Natural killer cell (primary cell): ENCODE measurements at regions not wholly inside any gene's neighbourhood (a gene's known extent, or its start where the extent isn't known, plus 50 kb on each side); places are given as distances from the start of the nearest gene placed in this dataset.

Source experiments
- ATAC-seq, 3 donors: fragments of 150-1000 bp in 2 of 3; fragments of 200-7000 bp in 1 of 3; cut with Tn5 transposase; 1 replicate in 1 of 3; 2 replicates in 2 of 3; pipeline ENCODE4 v1.10.0; 2021; ENCODE audit warnings: mild to moderate bottlenecking in 2 of 3, moderate library complexity in 2 of 3
- DNase-seq, 2 donors: peaks; one replicate each; pipeline versions ENCODE4 v3.0.0 to v3.0.0-alpha.2; 2013 to 2021; ENCODE audit warnings: mixed read lengths in 1 of 2
- H3K27ac ChIP-seq: one replicate; pipeline ENCODE4 v1.5.1; 2013; ENCODE audit warnings: mild to moderate bottlenecking, low read length
- H3K27me3 ChIP-seq: one replicate; pipeline ENCODE4 v1.6.1; 2013; ENCODE audit warnings: low read length; ENCODE audit not compliant: control insufficient read depth, insufficient read depth
- H3K36me3 ChIP-seq: one replicate; pipeline ENCODE4 v1.6.1; 2013; ENCODE audit warnings: low read length; ENCODE audit not compliant: control insufficient read depth, insufficient read depth
- H3K4me1 ChIP-seq: one replicate; pipeline ENCODE4 v1.6.1; 2013; ENCODE audit warnings: low read length; ENCODE audit not compliant: control insufficient read depth, insufficient read depth
- H3K4me3 ChIP-seq: one replicate; pipeline ENCODE4 v1.5.1; 2013; ENCODE audit warnings: low read length
- H3K9me3 ChIP-seq: one replicate; pipeline ENCODE4 v1.6.1; 2013; ENCODE audit warnings: low read length; ENCODE audit not compliant: control insufficient read depth, insufficient read depth
- H3K27ac Mint-ChIP-seq, 2 donors: one replicate each; pipeline ENCODE4 v1.8.0; 2022; ENCODE audit warnings: mild to moderate bottlenecking in 2 of 2, mixed read lengths in 2 of 2, moderate library complexity in 1 of 2
- H3K27me3 Mint-ChIP-seq, 2 donors: one replicate each; pipeline ENCODE4 v1.8.0; 2022; ENCODE audit warnings: low read depth in 2 of 2, mixed read lengths in 2 of 2
- H3K36me3 Mint-ChIP-seq: one replicate; pipeline ENCODE4 v1.8.0; 2022; ENCODE audit warnings: mixed read lengths
- H3K4me1 Mint-ChIP-seq, 2 donors: one replicate each; pipeline ENCODE4 v1.8.0; 2022; ENCODE audit warnings: mixed read lengths in 2 of 2
- H3K4me3 Mint-ChIP-seq: one replicate; pipeline ENCODE4 v1.8.0; 2022; ENCODE audit warnings: mild to moderate bottlenecking, moderate library complexity, mixed read lengths
- H3K9me3 Mint-ChIP-seq, 2 donors: one replicate each; pipeline ENCODE4 v1.8.0; 2022; ENCODE audit warnings: mixed read lengths in 2 of 2
- CTCF ChIP-seq: fragments of 200-600 bp; IDR thresholded peaks from one replicate; pipeline ENCODE4 v1.8.0; 2022; ENCODE audit warnings: antibody characterized with exemption
- WGBS: methylation state at CpG from one replicate; pipeline ENCODE4 v1.1.7; 2013; ENCODE audit warnings: missing lambda C conversion rate; ENCODE audit not compliant: insufficient coverage; 5-methylcytosine and 5-hydroxymethylcytosine counted together
- intact Hi-C: fragments of 100-400 bp; cut with micrococcal nuclease; formaldehyde crosslinking; loops from one replicate; pipeline ENCODE4 v1.14.2; 2022

- Histone ChIP-seq H3K4me3 (no peak overlapping the region), H3K27ac (no peak overlapping the region), H3K4me1 (no peaks in the 10 kb centered on the region), H3K9me3 (no peaks in the 10 kb centered on the region), H3K36me3 (no peaks in the 10 kb centered on the region), H3K27me3 (no peaks in the 10 kb centered on the region)
- no peak for TF ChIP-seq CTCF
- Mint-ChIP-seq H3K27ac (no peak overlapping the region), H3K4me3 (no peak overlapping the region), H3K4me1 (no peaks in the 10 kb centered on the region), H3K27me3 (peaks cover 0 to 3% of the 10 kb centered on the region in 2 donors), H3K9me3 (no peaks in the 10 kb centered on the region), H3K36me3 (no peaks in the 10 kb centered on the region)
- whole genome bisulfite sequencing, result 94% methylated on average over 10 of the region's 10 CpGs
- intact Hi-C loops, result no loop called here
- DNase-seq (no peak), ATAC-seq (no peak)
Measured at GRCh38 chr1:10854856-10855459, 58.5 kb upstream of the CASZ1 start.

- Histone ChIP-seq H3K4me1 (no peaks in the 10 kb centered on the region), H3K27ac (no peak overlapping the region), H3K4me3 (no peak overlapping the region), H3K27me3 (no peaks in the 10 kb centered on the region), H3K36me3 (no peaks in the 10 kb centered on the region), H3K9me3 (no peaks in the 10 kb centered on the region)
- Mint-ChIP-seq H3K27ac (no peak overlapping the region), H3K27me3 (peaks cover 0 to 3% of the 10 kb centered on the region in 2 donors), H3K4me1 (no peaks in the 10 kb centered on the region), H3K4me3 (no peak overlapping the region), H3K9me3 (no peaks in the 10 kb centered on the region), H3K36me3 (no peaks in the 10 kb centered on the region)
- TF ChIP-seq CTCF, result no peak
- DNase-seq (no peak), ATAC-seq (no peak)
- intact Hi-C loops, result no loop called here
- 89% methylated on average over 16 of the region's 16 CpGs for WGBS
Measured at GRCh38 chr1:10856176-10856683, 59.8 kb upstream of the CASZ1 start.

- no peak for TF ChIP-seq CTCF
- H3K4me1 ChIP-seq, result no peaks in the 10 kb centered on the region
- no peak overlapping the region for H3K27ac ChIP-seq
- Mint-ChIP-seq H3K9me3 (no peaks in the 10 kb centered on the region), H3K27ac (no peak overlapping the region), H3K36me3 (no peaks in the 10 kb centered on the region), H3K4me1 (no peaks in the 10 kb centered on the region), H3K27me3 (peaks cover 0 to 3% of the 10 kb centered on the region in 2 donors), H3K4me3 (no peak overlapping the region)
- ATAC-seq (no peak), DNase-seq (no peak)
- no peak overlapping the region for H3K4me3 ChIP-seq
- H3K27me3 ChIP-seq, result no peaks in the 10 kb centered on the region
- intact Hi-C loops, result no loop called here
- H3K36me3 ChIP-seq, result no peaks in the 10 kb centered on the region
- 88% methylated on average over 27 of the region's 27 CpGs for WGBS
- H3K9me3 ChIP-seq, result no peaks in the 10 kb centered on the region
Measured at GRCh38 chr1:10856863-10857598, 60.6 kb upstream of the CASZ1 start.
